ENCODE measurements at regions not wholly inside any gene's neighbourhood (a gene's known extent, or its start where the extent isn't known, plus 50 kb on each side); places are given as distances from the start of the nearest gene placed in this dataset.

DNA sequence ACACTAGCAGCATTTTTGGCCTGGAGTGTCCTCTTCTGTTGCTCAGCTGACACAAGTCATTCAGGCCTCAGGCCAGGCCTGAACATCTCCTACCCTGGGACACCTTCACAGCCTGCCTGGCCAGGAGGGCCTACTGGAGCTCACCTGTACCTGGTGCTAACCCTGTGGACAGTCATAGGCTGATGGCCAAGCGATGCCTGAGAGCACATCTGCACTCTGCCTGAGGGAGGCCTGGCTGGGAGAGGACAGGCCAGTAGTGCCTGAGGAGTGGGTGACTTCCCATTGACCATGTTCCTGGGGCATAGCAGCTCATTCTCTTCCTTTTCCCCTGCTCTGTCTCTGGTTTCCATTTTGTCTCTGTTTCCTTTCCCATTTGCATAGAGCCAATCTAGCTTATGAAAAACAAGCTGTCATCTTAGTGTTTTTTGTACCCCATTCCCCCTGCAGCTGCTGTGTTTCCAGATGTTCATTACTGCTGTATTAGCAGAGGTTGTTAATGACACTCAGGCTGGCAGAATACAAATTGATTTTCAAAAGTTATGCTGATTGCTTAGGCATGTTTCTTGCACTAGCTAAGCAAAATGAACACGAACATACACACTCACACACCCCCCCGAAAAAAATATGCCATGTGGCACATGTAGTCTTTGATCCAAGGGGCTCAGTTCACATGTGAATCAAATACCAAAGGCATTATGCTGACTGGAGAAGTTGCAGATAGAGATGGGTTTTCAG, 149.7 kb upstream of the HS6ST1 start:
- Histone ChIP-seq H3K79me2 (ENCODE audit: control insufficient read depth, insufficient read depth, low read length, unreplicated experiment) (no peaks in the 10 kb centered on the region), H3K4me3 (ENCODE audit: low read depth, low read length) (no peak overlapping the region), H3K36me3 (ENCODE audit: insufficient read depth, low read length) (no peaks in the 10 kb centered on the region), H3K4me1 (ENCODE audit: control insufficient read depth, insufficient read depth, low read length, unreplicated experiment) (no peaks in the 10 kb centered on the region), H3K27me3 (ENCODE audit: insufficient read depth, low read length) (no peaks in the 10 kb centered on the region), H3K27ac (ENCODE audit: low read depth, low read length) (no peak overlapping the region), H2AFZ (ENCODE audit: low read length, unreplicated experiment) (no peak overlapping the region)

- H3K4me1 ChIP-seq (ENCODE audit: control insufficient read depth, insufficient read depth, low read length, unreplicated experiment): no peaks in the 10 kb centered on the region
- H3K79me2 ChIP-seq (ENCODE audit: control insufficient read depth, insufficient read depth, low read length, unreplicated experiment): no peaks in the 10 kb centered on the region
- H3K4me3 ChIP-seq (ENCODE audit: low read depth, low read length): no peak overlapping the region
- no peak overlapping the region for H2AFZ ChIP-seq (ENCODE audit: low read length, unreplicated experiment)
- no peak overlapping the region for H3K27ac ChIP-seq (ENCODE audit: low read depth, low read length)
- H3K27me3 ChIP-seq (ENCODE audit: insufficient read depth, low read length): no peaks in the 10 kb centered on the region
- H3K36me3 ChIP-seq (ENCODE audit: insufficient read depth, low read length): no peaks in the 10 kb centered on the region
These were observed 150.5 kb upstream of the HS6ST1 start for GRCh38 chr2:128469203-128469602.

GRCh38 chr2:128469875-128470274, 151.2 kb upstream of the HS6ST1 start:
- Histone ChIP-seq H3K27me3 (ENCODE audit: insufficient read depth, low read length) (no peaks in the 10 kb centered on the region), H3K79me2 (ENCODE audit: control insufficient read depth, insufficient read depth, low read length, unreplicated experiment) (no peaks in the 10 kb centered on the region), H3K4me3 (ENCODE audit: low read depth, low read length) (no peak overlapping the region), H2AFZ (ENCODE audit: low read length, unreplicated experiment) (no peak overlapping the region), H3K27ac (ENCODE audit: low read depth, low read length) (no peak overlapping the region), H3K4me1 (ENCODE audit: control insufficient read depth, insufficient read depth, low read length, unreplicated experiment) (no peaks in the 10 kb centered on the region), H3K36me3 (ENCODE audit: insufficient read depth, low read length) (no peaks in the 10 kb centered on the region)

DNA sequence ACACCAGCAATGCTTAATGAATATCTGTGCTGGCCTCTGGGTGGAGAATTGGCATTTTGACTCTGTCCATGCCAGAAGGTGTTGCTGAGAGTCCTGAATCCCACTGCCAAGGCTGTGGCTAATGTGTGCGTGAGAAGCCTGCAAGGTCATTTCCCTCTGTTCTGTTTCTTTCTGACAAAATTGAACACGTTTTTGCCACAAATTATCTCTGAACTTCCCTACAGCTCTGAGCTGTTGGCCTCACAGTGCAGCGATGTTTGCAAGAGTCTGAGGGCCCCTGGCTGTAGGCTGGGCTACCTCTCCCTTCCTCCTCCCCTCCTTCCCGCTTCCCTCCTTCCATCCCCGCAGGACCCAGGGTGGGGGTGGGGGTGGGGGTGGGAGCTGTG, 154.1 kb upstream of the HS6ST1 start:
- Histone ChIP-seq H2AFZ (ENCODE audit: low read length, unreplicated experiment) (no peak overlapping the region), H3K4me1 (ENCODE audit: control insufficient read depth, insufficient read depth, low read length, unreplicated experiment) (no peaks in the 10 kb centered on the region), H3K27ac (ENCODE audit: low read depth, low read length) (no peak overlapping the region), H3K79me2 (ENCODE audit: control insufficient read depth, insufficient read depth, low read length, unreplicated experiment) (no peaks in the 10 kb centered on the region), H3K4me3 (ENCODE audit: low read depth, low read length) (no peak overlapping the region), H3K36me3 (ENCODE audit: insufficient read depth, low read length) (no peaks in the 10 kb centered on the region), H3K27me3 (ENCODE audit: insufficient read depth, low read length) (0 out of 2 replicates have a peak, but pooled peaks cover 1% of the 10 kb centered on the region)

DNA sequence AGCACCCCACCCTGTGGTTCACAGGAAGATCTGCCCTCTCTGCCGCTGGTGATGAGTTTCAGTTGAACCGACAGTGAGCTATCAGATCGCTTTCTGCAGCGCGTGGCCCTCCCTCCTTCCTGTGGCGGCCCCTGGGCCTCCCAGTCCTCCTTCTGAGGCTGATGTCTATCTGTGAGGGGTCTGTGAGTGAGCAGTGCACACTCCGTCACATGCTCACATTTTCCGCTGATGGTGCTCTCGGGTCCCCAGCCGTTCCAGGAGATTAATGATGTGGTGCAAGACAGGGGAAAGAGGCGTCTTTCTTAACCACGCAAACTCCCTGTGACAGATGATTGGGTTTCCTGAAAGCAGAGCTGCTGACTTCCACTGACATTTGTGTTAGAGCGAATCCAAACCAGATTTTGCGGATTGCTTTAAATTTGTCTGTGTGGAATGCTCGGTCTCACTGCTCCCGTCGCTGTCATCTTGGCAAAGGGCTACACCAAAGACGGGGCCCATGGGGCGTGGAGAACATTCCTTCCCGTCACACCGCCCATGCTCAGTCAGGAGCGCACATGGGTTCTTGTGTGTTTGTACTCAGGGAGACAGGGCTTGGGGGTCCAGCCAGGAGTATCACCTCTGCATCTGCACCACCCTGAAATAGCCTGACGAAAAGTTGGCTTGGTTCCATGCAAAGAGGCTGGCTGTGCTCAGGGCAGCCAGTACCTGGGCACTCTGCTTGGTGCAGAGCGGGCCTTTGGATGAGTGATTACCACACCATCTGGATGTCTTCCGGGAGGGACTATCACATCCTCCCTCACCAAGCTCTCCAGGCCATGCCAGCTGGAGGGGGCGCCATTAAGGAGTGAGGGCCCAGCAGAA, 154.7 kb upstream of the HS6ST1 start:
- 0 out of 2 replicates have a peak, but pooled peaks cover 6% of the 10 kb centered on the region for H3K27me3 ChIP-seq (ENCODE audit: insufficient read depth, low read length)
- H2AFZ ChIP-seq (ENCODE audit: low read length, unreplicated experiment): no peak overlapping the region
- no peaks in the 10 kb centered on the region for H3K79me2 ChIP-seq (ENCODE audit: control insufficient read depth, insufficient read depth, low read length, unreplicated experiment)
- H3K4me3 ChIP-seq (ENCODE audit: low read depth, low read length): no peak overlapping the region
- no peaks in the 10 kb centered on the region for H3K4me1 ChIP-seq (ENCODE audit: control insufficient read depth, insufficient read depth, low read length, unreplicated experiment)
- H3K36me3 ChIP-seq (ENCODE audit: insufficient read depth, low read length): no peaks in the 10 kb centered on the region
- no peak overlapping the region for H3K27ac ChIP-seq (ENCODE audit: low read depth, low read length)

GRCh38 chr2:128474036-128474955, 155.6 kb upstream of the HS6ST1 start:
- H3K79me2 ChIP-seq (ENCODE audit: control insufficient read depth, insufficient read depth, low read length, unreplicated experiment): no peaks in the 10 kb centered on the region
- H3K27me3 ChIP-seq (ENCODE audit: insufficient read depth, low read length): 0 out of 2 replicates have a peak, but pooled peaks cover 6% of the 10 kb centered on the region
- H3K4me1 ChIP-seq (ENCODE audit: control insufficient read depth, insufficient read depth, low read length, unreplicated experiment): no peaks in the 10 kb centered on the region
- H3K27ac ChIP-seq (ENCODE audit: low read depth, low read length): no peak overlapping the region
- no peaks in the 10 kb centered on the region for H3K36me3 ChIP-seq (ENCODE audit: insufficient read depth, low read length)
- no peak overlapping the region for H3K4me3 ChIP-seq (ENCODE audit: low read depth, low read length)
- H2AFZ ChIP-seq (ENCODE audit: low read length, unreplicated experiment): no peak overlapping the region

DNA sequence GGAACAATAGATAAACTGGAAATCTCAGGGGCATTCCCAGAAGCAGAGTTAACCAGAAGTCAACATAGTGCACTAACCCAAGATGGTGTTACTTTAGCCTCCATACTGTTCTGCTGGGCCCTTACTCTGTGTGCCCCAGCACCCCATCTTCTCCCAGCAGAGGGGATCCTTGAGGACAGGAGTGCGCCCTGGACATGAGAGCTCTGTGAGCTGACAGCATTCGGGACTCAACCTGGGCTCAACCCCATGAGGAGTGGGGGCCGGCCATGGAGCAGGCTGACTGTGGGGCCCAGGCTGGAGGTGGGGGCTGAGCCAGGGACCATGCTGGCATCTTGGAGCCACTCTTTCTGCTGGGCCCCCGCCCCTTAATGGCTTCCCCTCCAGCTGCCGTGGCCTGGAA, 156.3 kb upstream of the HS6ST1 start:
- no peak overlapping the region for H3K27ac ChIP-seq (ENCODE audit: low read depth, low read length)
- no peaks in the 10 kb centered on the region for H3K4me1 ChIP-seq (ENCODE audit: control insufficient read depth, insufficient read depth, low read length, unreplicated experiment)
- H2AFZ ChIP-seq (ENCODE audit: low read length, unreplicated experiment): no peak overlapping the region
- H3K36me3 ChIP-seq (ENCODE audit: insufficient read depth, low read length): no peaks in the 10 kb centered on the region
- H3K4me3 ChIP-seq (ENCODE audit: low read depth, low read length): no peak overlapping the region
- H3K79me2 ChIP-seq (ENCODE audit: control insufficient read depth, insufficient read depth, low read length, unreplicated experiment): no peaks in the 10 kb centered on the region
- H3K27me3 ChIP-seq (ENCODE audit: insufficient read depth, low read length): 0 out of 2 replicates have a peak, but pooled peaks cover 6% of the 10 kb centered on the region

DNA sequence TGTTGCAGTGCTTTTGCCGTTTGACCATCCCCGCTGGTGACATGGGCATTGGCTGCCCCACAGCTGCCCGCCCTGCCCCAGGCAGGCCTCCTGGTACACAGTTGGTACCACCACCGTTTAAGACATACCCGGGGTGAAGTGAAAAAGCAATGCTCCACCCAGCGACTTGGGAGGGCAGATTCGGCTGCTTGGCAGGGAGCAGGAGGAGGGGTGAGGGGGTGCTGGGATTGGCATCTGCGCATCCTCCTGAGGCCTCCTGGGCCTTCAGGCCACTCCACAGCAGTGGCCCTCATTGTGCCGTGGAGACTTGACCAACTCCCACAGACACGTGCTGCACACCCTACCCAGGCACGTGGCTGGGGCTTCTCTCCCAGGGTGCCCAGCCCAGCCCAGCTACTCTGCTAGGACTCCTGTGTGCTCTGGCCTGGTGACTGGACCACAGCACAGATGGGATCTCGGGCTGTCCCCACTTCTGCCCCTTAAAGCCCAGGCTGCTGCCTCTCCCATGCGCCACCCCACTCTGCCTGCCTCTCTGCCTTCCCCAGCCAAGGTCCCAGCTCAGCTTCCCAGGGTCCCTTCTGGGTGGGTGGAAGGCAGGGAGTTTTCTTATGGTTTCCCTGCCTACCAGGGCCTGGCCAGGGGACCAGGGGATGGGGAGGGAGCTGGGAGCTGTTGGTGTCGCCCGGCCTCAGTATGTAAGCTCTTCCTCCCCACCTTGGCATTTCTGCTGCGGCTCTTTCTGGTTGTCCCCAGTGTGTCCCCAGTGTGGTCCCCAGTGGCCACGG, 157.0 kb upstream of the HS6ST1 start:
- H3K27me3 ChIP-seq (ENCODE audit: insufficient read depth, low read length): 0 out of 2 replicates have a peak, but pooled peaks cover 12% of the 10 kb centered on the region
- no peak overlapping the region for H3K4me3 ChIP-seq (ENCODE audit: low read depth, low read length)
- H3K36me3 ChIP-seq (ENCODE audit: insufficient read depth, low read length): no peaks in the 10 kb centered on the region
- H3K4me1 ChIP-seq (ENCODE audit: control insufficient read depth, insufficient read depth, low read length, unreplicated experiment): no peaks in the 10 kb centered on the region
- H3K27ac ChIP-seq (ENCODE audit: low read depth, low read length): no peak overlapping the region
- no peak overlapping the region for H2AFZ ChIP-seq (ENCODE audit: low read length, unreplicated experiment)
- no peaks in the 10 kb centered on the region for H3K79me2 ChIP-seq (ENCODE audit: control insufficient read depth, insufficient read depth, low read length, unreplicated experiment)

DNA sequence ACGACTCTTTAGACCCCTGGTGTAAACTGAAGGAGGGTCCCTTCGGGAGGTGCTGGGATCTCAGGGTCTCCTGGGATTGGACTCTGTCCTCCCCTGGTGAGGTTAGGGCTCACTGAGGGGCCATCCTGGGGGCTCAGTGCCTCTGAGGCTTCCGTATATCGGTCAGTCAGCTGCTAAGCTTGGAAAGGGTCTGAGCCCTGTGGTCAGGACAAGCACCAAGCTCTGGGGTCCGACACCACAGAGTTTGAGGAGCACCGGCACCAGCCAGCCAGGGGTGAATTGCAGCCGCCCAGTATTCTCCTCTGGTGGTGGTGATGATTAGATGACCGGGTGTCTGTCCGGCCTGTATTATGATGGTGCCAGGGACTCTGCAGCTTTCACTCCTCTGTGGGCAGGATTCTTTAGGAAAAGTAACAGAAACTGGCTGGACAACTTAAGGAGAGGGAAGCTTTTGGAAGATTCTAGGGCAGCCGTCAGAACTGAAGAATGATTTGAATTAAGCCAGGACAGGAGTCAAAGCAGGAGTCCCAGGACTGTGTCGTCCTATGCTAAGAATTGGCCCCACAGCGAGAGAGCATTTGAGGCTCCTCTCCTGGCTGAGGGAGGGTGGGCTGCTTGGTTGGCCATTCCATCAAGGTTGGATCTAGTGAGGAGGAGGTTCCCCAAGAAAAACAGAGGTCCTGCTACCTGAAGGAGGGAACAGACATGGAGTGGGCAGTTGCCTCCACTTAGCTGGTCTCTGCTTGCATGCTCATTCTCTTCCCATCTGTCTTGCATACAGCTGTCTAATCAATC, 158.6 kb upstream of the HS6ST1 start:
- no peaks in the 10 kb centered on the region for H3K4me1 ChIP-seq (ENCODE audit: control insufficient read depth, insufficient read depth, low read length, unreplicated experiment)

More for the DNA sequence above, 158.6 kb upstream of the HS6ST1 start:
- Histone ChIP-seq H3K4me3 (ENCODE audit: low read depth, low read length) (no peak overlapping the region), H3K36me3 (ENCODE audit: insufficient read depth, low read length) (no peaks in the 10 kb centered on the region), H3K27ac (ENCODE audit: low read depth, low read length) (no peak overlapping the region), H3K79me2 (ENCODE audit: control insufficient read depth, insufficient read depth, low read length, unreplicated experiment) (no peaks in the 10 kb centered on the region), H2AFZ (ENCODE audit: low read length, unreplicated experiment) (no peak overlapping the region), H3K27me3 (ENCODE audit: insufficient read depth, low read length) (0 out of 2 replicates have a peak, but pooled peaks cover 12% of the 10 kb centered on the region)
